K562 (cell line): ENCODE measurements at regions not wholly inside any gene's neighbourhood (a gene's known extent, or its start where the extent isn't known, plus 50 kb on each side); places are given as distances from the start of the nearest gene placed in this dataset.

ENCODE experiments used
- ATAC-seq: fragments of 200-7000 bp; cut with Tn5 transposase; 3 replicates; pipeline ENCODE4 v1.9.1; 2020; ENCODE audit warnings: moderate library complexity
- BruUV-seq: library from RNA; stranded (reverse); fragments of 400-500 nt; replicated peaks from 2 replicates; lab custom pipeline; 2021; lab: Mats Ljungman, UMichigan
- CTCF ChIA-PET: fragments of 300-600 bp; formaldehyde crosslinking; extraction: SDS; loops from one replicate; lab custom pipeline; 2021; ENCODE audit warnings: low intra/inter-chr PET ratio; lab: Yijun Ruan, JAX
- POLR2A ChIA-PET: fragments of 300-600, 350-650 bp; sonication (Branson Sonifier 250); formaldehyde crosslinking; extraction: SDS; loops from one replicate; lab custom pipeline; 2021; ENCODE audit warnings: antibody characterized with exemption, inconsistent platforms; lab: Yijun Ruan, JAX
- DNase-seq, 4 experiments: peaks; one replicate each; pipeline versions ENCODE4 v3.0.0 to v3.0.0-alpha.2; 2011 to 2018; ENCODE audit warnings: low spot score in 3 of 4, mixed read lengths in 3 of 4; ENCODE audit errors: extremely low read depth in 1 of 4
- FAIRE-seq: peaks from 2 replicates; lab custom pipeline; 2011; peaks lifted over from hg19 to GRCh38; lab: Jason Lieb, UNC
- H2AFZ ChIP-seq: 2 replicates; pipeline ENCODE4 v1.6.0; 2011; ENCODE audit warnings: low read depth, low read length, control low read depth, inconsistent platforms
- H3K27ac ChIP-seq: fragments of 200-600 bp; 3 replicates; pipeline ENCODE4 v1.8.0; 2011; ENCODE audit warnings: low read depth, mild to moderate bottlenecking, control low read depth, inconsistent platforms, low read length, moderate library complexity, mixed read lengths; ENCODE audit errors: extremely low read depth
- H3K27me3 ChIP-seq, 2 experiments: fragments of 300-600 bp in 1 of 2; 2 replicates in 1 of 2; 3 replicates in 1 of 2; pipeline versions ENCODE4 v1.6.0 to v1.8.0; 2011; ENCODE audit warnings: inconsistent platforms in 2 of 2, low read length in 2 of 2, mild to moderate bottlenecking in 1 of 2, mixed read lengths in 1 of 2, moderate library complexity in 1 of 2; ENCODE audit not compliant: control insufficient read depth in 2 of 2, insufficient read depth in 2 of 2
- H3K36me3 ChIP-seq: fragments of 300-600 bp; 3 replicates; pipeline ENCODE4 v1.8.0; 2011; ENCODE audit warnings: mild to moderate bottlenecking, low read length, inconsistent platforms; ENCODE audit not compliant: control insufficient read depth, insufficient read depth
- H3K4me1 ChIP-seq, 2 experiments: fragments of 200-600 bp in 1 of 2; replicated peaks in 1 of 2; 2 replicates in 1 of 2; 3 replicates in 1 of 2; pipeline versions ENCODE4 v1.5.1 to v1.8.0; 2011; ENCODE audit warnings: inconsistent platforms in 2 of 2, low read length in 2 of 2, mild to moderate bottlenecking in 1 of 2, mixed read lengths in 1 of 2, moderate library complexity in 1 of 2; ENCODE audit not compliant: control insufficient read depth in 2 of 2, insufficient read depth in 2 of 2
- H3K4me2 ChIP-seq: 2 replicates; pipeline ENCODE4 v1.6.1; 2011; ENCODE audit warnings: low read length, control low read depth, inconsistent platforms, mixed read lengths; ENCODE audit not compliant: insufficient read depth
- H3K4me3 ChIP-seq: fragments of 200-600 bp; sonication (generic), shearing (Covaris generic); 2 replicates; pipeline ENCODE4 v1.5.1; 2016; ENCODE audit warnings: control low read depth, inconsistent platforms
- H3K79me2 ChIP-seq: fragments of 200-600 bp; 3 replicates; pipeline ENCODE4 v1.8.0; 2011; ENCODE audit warnings: low read length, inconsistent platforms; ENCODE audit not compliant: control insufficient read depth, insufficient read depth
- H3K9ac ChIP-seq, 2 experiments: 2 replicates each; pipeline versions ENCODE4 v1.6.0 to v1.6.1; 2011; ENCODE audit warnings: low read depth in 2 of 2, low read length in 2 of 2, control low read depth in 1 of 2, inconsistent platforms in 1 of 2, mild to moderate bottlenecking in 1 of 2, mixed read lengths in 1 of 2; ENCODE audit not compliant: insufficient read depth in 1 of 2
- H3K9me1 ChIP-seq: one replicate; pipeline ENCODE4 v1.6.0; 2011; ENCODE audit warnings: inconsistent platforms, mild to moderate bottlenecking, low read length, moderate library complexity; ENCODE audit not compliant: control insufficient read depth, insufficient read depth
- H3K9me3 ChIP-seq: replicated peaks from 2 replicates; pipeline ENCODE4 v1.5.1; 2011; ENCODE audit warnings: low read depth, low read length, inconsistent platforms; ENCODE audit not compliant: control insufficient read depth, insufficient read depth
- H4K20me1 ChIP-seq: replicated peaks from 2 replicates; pipeline ENCODE4 v1.6.1; 2011; ENCODE audit warnings: low read length, inconsistent platforms, mixed read lengths; ENCODE audit not compliant: control insufficient read depth, insufficient read depth
- BACH1 ChIP-seq: fragments of 200-800 bp; sonication (Bioruptor generic); IDR thresholded peaks from 2 replicates; pipeline ENCODE4 v1.6.1; 2016; ENCODE audit warnings: missing genetic modification characterization, missing compliant biosample characterization
- BRF2 ChIP-seq: IDR thresholded peaks from 3 replicates; pipeline ENCODE4 v1.6.1; 2011; ENCODE audit warnings: borderline replicate concordance, mild to moderate bottlenecking; ENCODE audit not compliant: insufficient read length, insufficient read depth
- CREBBP ChIP-seq: IDR thresholded peaks from one replicate; pipeline ENCODE4 v1.6.1; 2012; ENCODE audit warnings: low read depth, mild to moderate bottlenecking, control low read depth, inconsistent platforms, low read length
- PKNOX1 ChIP-seq: fragments of 450-650 bp; IDR thresholded peaks from 2 replicates; pipeline ENCODE4 v1.6.1; 2016
- RERE ChIP-seq: sonication (generic); formaldehyde crosslinking; IDR thresholded peaks from 2 replicates; pipeline ENCODE4 v1.8.0; 2023; ENCODE audit warnings: missing genetic modification reagents, mild to moderate bottlenecking, borderline replicate concordance
- SOX6 ChIP-seq: fragments of 450-650 bp; IDR thresholded peaks from 2 replicates; pipeline ENCODE4 v1.6.1; 2014; ENCODE audit warnings: mild to moderate bottlenecking
- ZNF583 ChIP-seq: fragments of 250-450 bp; sonication (Bioruptor Pico); IDR thresholded peaks from 2 replicates; pipeline ENCODE4 v1.4.0; 2020
- WGBS: fragments of 100-300 bp; shearing (Covaris generic); methylation state at CpG from one replicate; pipeline ENCODE4 v1.1.6; 2016; ENCODE audit warnings: low coverage, mixed read lengths; ENCODE audit not compliant: insufficient coverage; ENCODE audit errors: missing lambda C conversion rate; 5-methylcytosine and 5-hydroxymethylcytosine counted together
- in situ Hi-C: fragments of 300-500 bp; cut with MboI; formaldehyde crosslinking; loops from 4 replicates; pipeline ENCODE4 v1.15.0; 2018; ENCODE audit warnings: inconsistent platforms, mixed read lengths
- intact Hi-C: fragments of 100-400 bp; cut with micrococcal nuclease; formaldehyde crosslinking; loops from 2 replicates; pipeline ENCODE4 v1.14.2; 2022
- TF ChIP-seq, protein P1 (sequence below): sonication (generic); formaldehyde crosslinking; IDR thresholded peaks from 2 replicates; pipeline ENCODE4 v1.8.1; 2023; ENCODE audit warnings: mild to moderate bottlenecking, missing genetic modification reagents

- no peak overlapping the region for H3K4me2 ChIP-seq
- BruUV-seq = no TSS peak
- TF ChIP-seq BACH1 (tag) = no peak
- TF ChIP-seq, protein P1, sequence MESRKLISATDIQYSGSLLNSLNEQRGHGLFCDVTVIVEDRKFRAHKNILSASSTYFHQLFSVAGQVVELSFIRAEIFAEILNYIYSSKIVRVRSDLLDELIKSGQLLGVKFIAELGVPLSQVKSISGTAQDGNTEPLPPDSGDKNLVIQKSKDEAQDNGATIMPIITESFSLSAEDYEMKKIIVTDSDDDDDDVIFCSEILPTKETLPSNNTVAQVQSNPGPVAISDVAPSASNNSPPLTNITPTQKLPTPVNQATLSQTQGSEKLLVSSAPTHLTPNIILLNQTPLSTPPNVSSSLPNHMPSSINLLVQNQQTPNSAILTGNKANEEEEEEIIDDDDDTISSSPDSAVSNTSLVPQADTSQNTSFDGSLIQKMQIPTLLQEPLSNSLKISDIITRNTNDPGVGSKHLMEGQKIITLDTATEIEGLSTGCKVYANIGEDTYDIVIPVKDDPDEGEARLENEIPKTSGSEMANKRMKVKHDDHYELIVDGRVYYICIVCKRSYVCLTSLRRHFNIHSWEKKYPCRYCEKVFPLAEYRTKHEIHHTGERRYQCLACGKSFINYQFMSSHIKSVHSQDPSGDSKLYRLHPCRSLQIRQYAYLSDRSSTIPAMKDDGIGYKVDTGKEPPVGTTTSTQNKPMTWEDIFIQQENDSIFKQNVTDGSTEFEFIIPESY (CRISPR knock-in tag) = no peak
- no peak for TF ChIP-seq RERE (CRISPR knock-in tag)
- no peak for TF ChIP-seq ZNF583
- TF ChIP-seq PKNOX1 = no peak
- TF ChIP-seq SOX6 = no peak
- TF ChIP-seq CREBBP = no peak
- no peak for TF ChIP-seq BRF2
- TF ChIP-seq, all 486 proteins: peak for 0
- POLR2A ChIA-PET = no interaction called here
- intact Hi-C loops = no loop called here
- Histone ChIP-seq H3K36me3 (no peaks in the 10 kb centered on the region), H3K9ac (no peak overlapping the region), H4K20me1 (no peaks in the 10 kb centered on the region), H3K79me2 (no peaks in the 10 kb centered on the region), H3K4me3 (no peak overlapping the region), H3K9me3 (no peaks in the 10 kb centered on the region), H3K27ac (no peak overlapping the region), H3K4me1 (no peaks in the 10 kb centered on the region), H2AFZ (no peak overlapping the region), H3K9me1 (no peaks in the 10 kb centered on the region), H3K27me3 (no peaks in the 10 kb centered on the region)
- CTCF ChIA-PET = no interaction called here
- 0% methylated on average over 1 of the region's 1 CpG for WGBS
- no peak for ATAC-seq
- in situ Hi-C loops = no loop called here
- no peak for DNase-seq
- FAIRE-seq = no peak
These were observed 334.4 kb upstream of the THBS1 start for GRCh38 chr15:39246523-39246922.
